Neural cell (in vitro differentiated cells): ENCODE measurements at regions not wholly inside any gene's neighbourhood (a gene's known extent, or its start where the extent isn't known, plus 50 kb on each side); places are given as distances from the start of the nearest gene placed in this dataset.

Experiments
- EP300 ChIP-seq: fragments of 450-650 bp; conservative IDR thresholded peaks from 2 replicates; pipeline ENCODE4 v1.6.1; 2014; ENCODE audit warnings: antibody characterized with exemption, mild to moderate bottlenecking, moderate library complexity; ENCODE audit not compliant: poor library complexity, severe bottlenecking
- EZH2 ChIP-seq: fragments of 200-600, 300-800 bp; shearing (Covaris generic), sonication (generic); IDR thresholded peaks from 2 replicates; pipeline ENCODE4 v1.6.1; 2014; ENCODE audit warnings: antibody characterized with exemption, low read length, borderline replicate concordance, mild to moderate bottlenecking; ENCODE audit not compliant: insufficient read depth, poor library complexity, severe bottlenecking
- MXI1 ChIP-seq: fragments of 450-650 bp; conservative IDR thresholded peaks from 2 replicates; pipeline ENCODE4 v1.6.1; 2014; ENCODE audit warnings: antibody characterized with exemption, mild to moderate bottlenecking; ENCODE audit not compliant: poor library complexity, severe bottlenecking
- POLR2AphosphoS5 ChIP-seq: IDR thresholded peaks from 2 replicates; pipeline ENCODE4 v1.6.1; 2012
- RAD21 ChIP-seq: fragments of 450-650 bp; conservative IDR thresholded peaks from 2 replicates; pipeline ENCODE4 v1.6.1; 2014; ENCODE audit warnings: antibody characterized with exemption, mild to moderate bottlenecking, moderate library complexity
- SMC3 ChIP-seq: fragments of 450-650 bp; conservative IDR thresholded peaks from 2 replicates; pipeline ENCODE4 v1.6.1; 2014; ENCODE audit warnings: antibody characterized with exemption, mild to moderate bottlenecking, moderate library complexity; ENCODE audit not compliant: poor library complexity
- TAF1 ChIP-seq: IDR thresholded peaks from 2 replicates; pipeline ENCODE4 v1.6.1; 2012; ENCODE audit warnings: low read depth
- TF ChIP-seq, protein P1 (sequence below): IDR thresholded peaks from 2 replicates; pipeline ENCODE4 v1.6.1; 2012; ENCODE audit warnings: borderline replicate concordance
- TF ChIP-seq, protein P2 (sequence below): fragments of 450-650 bp; IDR thresholded peaks from 2 replicates; pipeline ENCODE4 v1.5.1; 2014; ENCODE audit warnings: antibody characterized with exemption, mild to moderate bottlenecking, moderate library complexity; ENCODE audit not compliant: poor library complexity, severe bottlenecking

DNA sequence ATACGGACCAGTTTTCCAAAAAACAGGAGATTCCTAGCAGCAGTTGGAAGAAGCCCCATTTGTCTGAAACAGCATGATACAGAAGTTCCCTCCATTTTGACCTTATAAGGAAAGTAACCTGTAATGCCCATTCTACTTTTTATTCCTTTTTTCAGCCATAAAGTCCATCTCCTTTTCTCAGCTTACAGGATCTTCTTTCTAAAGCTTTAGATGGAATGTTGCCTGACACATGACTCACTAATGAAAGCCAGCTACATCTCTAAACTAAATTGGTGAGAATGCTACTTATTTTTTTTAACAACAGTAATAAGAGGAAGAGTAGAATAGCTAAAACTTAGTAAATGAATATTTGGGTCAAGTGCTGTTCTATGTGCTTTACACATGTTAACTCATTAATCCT, 234.1 kb downstream of the CDH26 start:
- TF ChIP-seq, protein P1, sequence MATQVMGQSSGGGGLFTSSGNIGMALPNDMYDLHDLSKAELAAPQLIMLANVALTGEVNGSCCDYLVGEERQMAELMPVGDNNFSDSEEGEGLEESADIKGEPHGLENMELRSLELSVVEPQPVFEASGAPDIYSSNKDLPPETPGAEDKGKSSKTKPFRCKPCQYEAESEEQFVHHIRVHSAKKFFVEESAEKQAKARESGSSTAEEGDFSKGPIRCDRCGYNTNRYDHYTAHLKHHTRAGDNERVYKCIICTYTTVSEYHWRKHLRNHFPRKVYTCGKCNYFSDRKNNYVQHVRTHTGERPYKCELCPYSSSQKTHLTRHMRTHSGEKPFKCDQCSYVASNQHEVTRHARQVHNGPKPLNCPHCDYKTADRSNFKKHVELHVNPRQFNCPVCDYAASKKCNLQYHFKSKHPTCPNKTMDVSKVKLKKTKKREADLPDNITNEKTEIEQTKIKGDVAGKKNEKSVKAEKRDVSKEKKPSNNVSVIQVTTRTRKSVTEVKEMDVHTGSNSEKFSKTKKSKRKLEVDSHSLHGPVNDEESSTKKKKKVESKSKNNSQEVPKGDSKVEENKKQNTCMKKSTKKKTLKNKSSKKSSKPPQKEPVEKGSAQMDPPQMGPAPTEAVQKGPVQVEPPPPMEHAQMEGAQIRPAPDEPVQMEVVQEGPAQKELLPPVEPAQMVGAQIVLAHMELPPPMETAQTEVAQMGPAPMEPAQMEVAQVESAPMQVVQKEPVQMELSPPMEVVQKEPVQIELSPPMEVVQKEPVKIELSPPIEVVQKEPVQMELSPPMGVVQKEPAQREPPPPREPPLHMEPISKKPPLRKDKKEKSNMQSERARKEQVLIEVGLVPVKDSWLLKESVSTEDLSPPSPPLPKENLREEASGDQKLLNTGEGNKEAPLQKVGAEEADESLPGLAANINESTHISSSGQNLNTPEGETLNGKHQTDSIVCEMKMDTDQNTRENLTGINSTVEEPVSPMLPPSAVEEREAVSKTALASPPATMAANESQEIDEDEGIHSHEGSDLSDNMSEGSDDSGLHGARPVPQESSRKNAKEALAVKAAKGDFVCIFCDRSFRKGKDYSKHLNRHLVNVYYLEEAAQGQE, result no peak
- TF ChIP-seq, protein P2, sequence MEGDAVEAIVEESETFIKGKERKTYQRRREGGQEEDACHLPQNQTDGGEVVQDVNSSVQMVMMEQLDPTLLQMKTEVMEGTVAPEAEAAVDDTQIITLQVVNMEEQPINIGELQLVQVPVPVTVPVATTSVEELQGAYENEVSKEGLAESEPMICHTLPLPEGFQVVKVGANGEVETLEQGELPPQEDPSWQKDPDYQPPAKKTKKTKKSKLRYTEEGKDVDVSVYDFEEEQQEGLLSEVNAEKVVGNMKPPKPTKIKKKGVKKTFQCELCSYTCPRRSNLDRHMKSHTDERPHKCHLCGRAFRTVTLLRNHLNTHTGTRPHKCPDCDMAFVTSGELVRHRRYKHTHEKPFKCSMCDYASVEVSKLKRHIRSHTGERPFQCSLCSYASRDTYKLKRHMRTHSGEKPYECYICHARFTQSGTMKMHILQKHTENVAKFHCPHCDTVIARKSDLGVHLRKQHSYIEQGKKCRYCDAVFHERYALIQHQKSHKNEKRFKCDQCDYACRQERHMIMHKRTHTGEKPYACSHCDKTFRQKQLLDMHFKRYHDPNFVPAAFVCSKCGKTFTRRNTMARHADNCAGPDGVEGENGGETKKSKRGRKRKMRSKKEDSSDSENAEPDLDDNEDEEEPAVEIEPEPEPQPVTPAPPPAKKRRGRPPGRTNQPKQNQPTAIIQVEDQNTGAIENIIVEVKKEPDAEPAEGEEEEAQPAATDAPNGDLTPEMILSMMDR, result no peak
- TF ChIP-seq SMC3, result no peak
- TF ChIP-seq RAD21, result no peak
- no peak for TF ChIP-seq POLR2AphosphoS5
- no peak for TF ChIP-seq EZH2
- TF ChIP-seq MXI1, result no peak
- no peak for TF ChIP-seq TAF1
- TF ChIP-seq EP300, result no peak
